ENCODE measurements at regions not wholly inside any gene's neighbourhood (a gene's known extent, or its start where the extent isn't known, plus 50 kb on each side); places are given as distances from the start of the nearest gene placed in this dataset.

DNA sequence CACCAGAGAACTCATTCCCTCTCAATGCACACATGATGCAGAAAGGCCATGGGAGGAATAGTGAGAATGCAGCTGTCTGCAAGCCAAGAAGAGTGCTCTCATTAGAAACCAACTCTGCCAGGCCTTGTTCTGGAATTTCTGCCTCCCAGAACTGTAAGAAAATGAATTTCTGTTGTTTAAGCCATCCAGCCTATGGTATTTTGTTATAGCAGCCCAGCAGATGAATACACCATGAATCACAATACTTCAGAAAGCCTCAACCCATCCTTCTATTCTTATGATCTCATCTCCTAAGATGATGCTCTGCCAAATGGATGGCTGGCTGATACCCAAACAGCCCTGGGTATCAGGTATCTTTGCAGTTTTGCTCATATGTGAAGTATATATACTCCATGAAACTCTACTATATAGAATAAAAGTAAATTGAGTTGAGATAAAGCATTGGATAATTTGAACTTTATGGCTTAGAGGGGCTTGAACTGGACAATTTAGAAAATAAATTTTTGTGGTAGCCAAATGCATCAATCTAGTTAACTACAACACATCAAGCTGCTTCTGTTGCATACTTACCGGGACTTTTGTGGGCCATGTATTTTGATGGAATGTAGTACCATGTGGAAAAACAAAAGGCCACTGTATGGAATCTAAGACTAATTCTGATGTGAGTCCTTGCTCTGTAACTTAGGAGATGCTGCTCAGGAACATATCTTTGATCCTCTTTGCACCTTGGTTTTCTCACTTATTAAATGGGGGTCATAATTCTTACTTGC lies 245.9 kb downstream of the HS3ST1 start:
- no peak for DNase-seq (ENCODE audit: extremely low spot score)
- POLR2A ChIA-PET: no interaction called here
- CTCF ChIA-PET: no interaction called here
- no peak for TF ChIP-seq BHLHE40 (IDR thresholded peaks at IDR 0.05; ENCODE audit: borderline replicate concordance)
- no peak for TF ChIP-seq FOXM1 (IDR thresholded peaks at IDR 0.05; ENCODE audit: borderline replicate concordance)
- no peak for TF ChIP-seq PKNOX1 (IDR thresholded peaks at IDR 0.05)
- no peak for TF ChIP-seq CTBP1 (IDR thresholded peaks at IDR 0.05; ENCODE audit: borderline replicate concordance)
- TF ChIP-seq ELF4 (IDR thresholded peaks at IDR 0.05): no peak
- no peak for TF ChIP-seq FOXA1 (IDR thresholded peaks at IDR 0.05)
- no peak for TF ChIP-seq HDGF (IDR thresholded peaks at IDR 0.05; ENCODE audit: borderline replicate concordance)
- TF ChIP-seq SP1 (IDR thresholded peaks at IDR 0.05): no peak
- no peak for TF ChIP-seq NFRKB (IDR thresholded peaks at IDR 0.05)
- no peak for TF ChIP-seq SUZ12 (IDR thresholded peaks at IDR 0.05)
- TF ChIP-seq FOXK2 (IDR thresholded peaks at IDR 0.05): no peak
- no peak for TF ChIP-seq L3MBTL2 (conservative IDR thresholded peaks at IDR 0.05)
- TF ChIP-seq LEF1 (IDR thresholded peaks at IDR 0.05; ENCODE audit: borderline replicate concordance): no peak
- no peak for TF ChIP-seq ARNT (IDR thresholded peaks at IDR 0.05)
- no peak for TF ChIP-seq TARDBP (IDR thresholded peaks at IDR 0.05)
- no peak for TF ChIP-seq ZNF384 (IDR thresholded peaks at IDR 0.05)

- no peak for DNase-seq (ENCODE audit: extremely low spot score)
- no peak for TF ChIP-seq SP1 (IDR thresholded peaks at IDR 0.05)
- TF ChIP-seq TARDBP (IDR thresholded peaks at IDR 0.05): no peak
- TF ChIP-seq ARNT (IDR thresholded peaks at IDR 0.05): no peak
- no peak for TF ChIP-seq FOXM1 (IDR thresholded peaks at IDR 0.05; ENCODE audit: borderline replicate concordance)
- TF ChIP-seq CTBP1 (IDR thresholded peaks at IDR 0.05; ENCODE audit: borderline replicate concordance): no peak
- TF ChIP-seq HDGF (IDR thresholded peaks at IDR 0.05; ENCODE audit: borderline replicate concordance): no peak
- no peak for TF ChIP-seq PKNOX1 (IDR thresholded peaks at IDR 0.05)
- TF ChIP-seq ZNF384 (IDR thresholded peaks at IDR 0.05): no peak
- TF ChIP-seq ELF4 (IDR thresholded peaks at IDR 0.05): no peak
- TF ChIP-seq L3MBTL2 (conservative IDR thresholded peaks at IDR 0.05): no peak
- TF ChIP-seq SUZ12 (IDR thresholded peaks at IDR 0.05): no peak
- TF ChIP-seq FOXK2 (IDR thresholded peaks at IDR 0.05): no peak
- TF ChIP-seq FOXA1 (IDR thresholded peaks at IDR 0.05): no peak
- no peak for TF ChIP-seq BHLHE40 (IDR thresholded peaks at IDR 0.05; ENCODE audit: borderline replicate concordance)
- TF ChIP-seq LEF1 (IDR thresholded peaks at IDR 0.05; ENCODE audit: borderline replicate concordance): no peak
- TF ChIP-seq NFRKB (IDR thresholded peaks at IDR 0.05): no peak
- POLR2A ChIA-PET: no interaction called here
- CTCF ChIA-PET: no interaction called here
These were observed 246.7 kb downstream of the HS3ST1 start for GRCh38 chr4:11182031-11182430.

DNA sequence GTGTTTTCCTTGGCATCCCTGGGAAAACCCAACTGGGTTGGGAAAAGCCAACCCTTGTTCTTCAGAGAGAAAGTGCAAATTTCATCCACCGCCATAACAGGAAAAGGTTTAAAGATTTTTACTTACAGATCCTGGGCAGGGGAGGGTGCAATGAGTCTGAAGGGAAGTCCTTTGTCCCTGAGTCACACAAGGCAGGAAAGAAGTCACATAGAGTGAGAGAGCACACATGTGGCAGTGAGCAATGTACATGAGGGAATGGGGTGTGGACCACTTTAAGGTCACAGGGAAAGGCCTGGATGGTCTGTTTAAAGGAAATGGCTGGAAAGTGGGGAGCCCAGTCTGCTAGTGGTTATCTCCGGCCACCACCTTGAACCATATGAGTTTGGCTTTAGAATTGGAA lies 248.9 kb downstream of the HS3ST1 start:
- no peak for TF ChIP-seq L3MBTL2 (conservative IDR thresholded peaks at IDR 0.05)
- TF ChIP-seq FOXM1 (IDR thresholded peaks at IDR 0.05; ENCODE audit: borderline replicate concordance): no peak
- no peak for TF ChIP-seq ARNT (IDR thresholded peaks at IDR 0.05)
- no peak for TF ChIP-seq LEF1 (IDR thresholded peaks at IDR 0.05; ENCODE audit: borderline replicate concordance)
- TF ChIP-seq TARDBP (IDR thresholded peaks at IDR 0.05): no peak
- TF ChIP-seq ELF4 (IDR thresholded peaks at IDR 0.05): no peak
- no peak for TF ChIP-seq FOXK2 (IDR thresholded peaks at IDR 0.05)
- no peak for TF ChIP-seq HDGF (IDR thresholded peaks at IDR 0.05; ENCODE audit: borderline replicate concordance)
- TF ChIP-seq CTBP1 (IDR thresholded peaks at IDR 0.05; ENCODE audit: borderline replicate concordance): no peak
- no peak for TF ChIP-seq PKNOX1 (IDR thresholded peaks at IDR 0.05)
- no peak for TF ChIP-seq NFRKB (IDR thresholded peaks at IDR 0.05)
- DNase-seq (ENCODE audit: extremely low spot score): no peak
- POLR2A ChIA-PET: no interaction called here
- CTCF ChIA-PET: no interaction called here

- ChIA-PET POLR2A (no interaction called here), CTCF (interaction anchor here (0.6 kb wide), 1 partner anchor 37 kb away, joined by 4 read pairs; no protein-coding TSS in a partner anchor)
- no peak for DNase-seq (ENCODE audit: extremely low spot score)
- no peak for TF ChIP-seq TARDBP (IDR thresholded peaks at IDR 0.05)
- no peak for TF ChIP-seq CTBP1 (IDR thresholded peaks at IDR 0.05; ENCODE audit: borderline replicate concordance)
- no peak for TF ChIP-seq ELF4 (IDR thresholded peaks at IDR 0.05)
- TF ChIP-seq FOXK2 (IDR thresholded peaks at IDR 0.05): no peak
- no peak for TF ChIP-seq ZNF384 (IDR thresholded peaks at IDR 0.05)
- TF ChIP-seq SUZ12 (IDR thresholded peaks at IDR 0.05): no peak
These were observed 250.3 kb downstream of the HS3ST1 start for GRCh38 chr4:11178433-11178832.

- DNase-seq (ENCODE audit: extremely low spot score): no peak
- no peak for TF ChIP-seq CTBP1 (IDR thresholded peaks at IDR 0.05; ENCODE audit: borderline replicate concordance)
- TF ChIP-seq ARNT (IDR thresholded peaks at IDR 0.05): no peak
- no peak for TF ChIP-seq NFRKB (IDR thresholded peaks at IDR 0.05)
- no peak for TF ChIP-seq LEF1 (IDR thresholded peaks at IDR 0.05; ENCODE audit: borderline replicate concordance)
- no peak for TF ChIP-seq FOXM1 (IDR thresholded peaks at IDR 0.05; ENCODE audit: borderline replicate concordance)
- no peak for TF ChIP-seq SP1 (IDR thresholded peaks at IDR 0.05)
- no peak for TF ChIP-seq HDGF (IDR thresholded peaks at IDR 0.05; ENCODE audit: borderline replicate concordance)
- TF ChIP-seq FOXA1 (IDR thresholded peaks at IDR 0.05): no peak
- no peak for TF ChIP-seq SUZ12 (IDR thresholded peaks at IDR 0.05)
- no peak for TF ChIP-seq TARDBP (IDR thresholded peaks at IDR 0.05)
- ChIA-PET CTCF (no interaction called here), POLR2A (no interaction called here)
These were observed 253.3 kb downstream of the HS3ST1 start for GRCh38 chr4:11175374-11175773.

GRCh38 chr4:11166606-11167005 lies 262.1 kb downstream of the HS3ST1 start:
- no peak for DNase-seq (ENCODE audit: extremely low spot score)
- ChIA-PET CTCF (no interaction called here), POLR2A (no interaction called here)
- TF ChIP-seq ZNF384 (IDR thresholded peaks at IDR 0.05): no peak
- no peak for TF ChIP-seq TARDBP (IDR thresholded peaks at IDR 0.05)
- TF ChIP-seq ELF4 (IDR thresholded peaks at IDR 0.05): no peak
- TF ChIP-seq LEF1 (IDR thresholded peaks at IDR 0.05; ENCODE audit: borderline replicate concordance): no peak
- no peak for TF ChIP-seq FOXA1 (IDR thresholded peaks at IDR 0.05)
- TF ChIP-seq L3MBTL2 (conservative IDR thresholded peaks at IDR 0.05): no peak
- TF ChIP-seq FOXM1 (IDR thresholded peaks at IDR 0.05; ENCODE audit: borderline replicate concordance): no peak
- no peak for TF ChIP-seq PKNOX1 (IDR thresholded peaks at IDR 0.05)
- TF ChIP-seq NFRKB (IDR thresholded peaks at IDR 0.05): no peak
- no peak for TF ChIP-seq SP1 (IDR thresholded peaks at IDR 0.05)
- TF ChIP-seq CTBP1 (IDR thresholded peaks at IDR 0.05; ENCODE audit: borderline replicate concordance): no peak
- TF ChIP-seq SUZ12 (IDR thresholded peaks at IDR 0.05): no peak

Measured in HEK293T (cell line).